ENCODE measurements at regions not wholly inside any gene's neighbourhood (a gene's known extent, or its start where the extent isn't known, plus 50 kb on each side); places are given as distances from the start of the nearest gene placed in this dataset.

GRCh38 chr7:67955061-67955460 lies 958.4 kb downstream of the TYW1 start:
- Histone ChIP-seq H3K36me3 (ENCODE audit: insufficient read depth, low read length) (no peaks in the 10 kb centered on the region), H3K27me3 (ENCODE audit: insufficient read depth, low read length) (no peaks in the 10 kb centered on the region), H3K27ac (ENCODE audit: low read depth, low read length) (no peak overlapping the region), H3K9me3 (ENCODE audit: insufficient read depth, low read depth, low read length) (no peaks in the 10 kb centered on the region), H3K4me1 (ENCODE audit: insufficient read depth, low read length) (peaks cover 4% of the 10 kb centered on the region; the same call in 1 of the 2 replicates), H3K9ac (ENCODE audit: low read depth, low read length) (no peak overlapping the region), H3K4me3 (ENCODE audit: low read length) (no peak overlapping the region)
- 32% methylated on average over 3 of the region's 3 CpGs for WGBS

- H3K9me3 ChIP-seq (ENCODE audit: insufficient read depth, low read depth, low read length): no peaks in the 10 kb centered on the region
- 100% methylated on average over 1 of the region's 1 CpG for WGBS
Observed at GRCh38 chr7:67962863-67963262, 966.2 kb downstream of the TYW1 start.

DNA sequence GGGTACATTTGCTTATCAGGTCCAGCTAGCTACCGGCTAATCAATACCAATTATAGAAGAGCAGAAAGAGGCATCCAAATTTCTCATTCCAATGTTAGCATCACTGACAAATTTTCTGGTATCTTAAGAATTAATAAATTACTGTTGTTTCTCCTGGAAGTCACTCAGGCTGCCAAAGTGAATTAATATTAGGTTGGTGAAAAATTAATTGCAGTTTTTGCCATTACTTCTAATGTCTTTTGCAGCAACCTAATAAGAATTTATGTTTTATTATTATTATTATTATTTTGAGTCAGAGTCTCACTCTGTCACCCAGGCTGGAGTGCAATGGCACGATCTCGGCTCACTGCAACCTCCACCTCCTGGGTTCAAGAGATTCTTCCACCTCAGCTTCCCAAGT lies 979.9 kb downstream of the TYW1 start:
- H3K4me1 ChIP-seq (ENCODE audit: insufficient read depth, low read length): no peaks in the 10 kb centered on the region
- no peaks in the 10 kb centered on the region for H3K36me3 ChIP-seq (ENCODE audit: insufficient read depth, low read length)
- H3K27me3 ChIP-seq (ENCODE audit: insufficient read depth, low read length): no peaks in the 10 kb centered on the region
- no peak overlapping the region for H3K9ac ChIP-seq (ENCODE audit: low read depth, low read length)
- no peak overlapping the region for H3K27ac ChIP-seq (ENCODE audit: low read depth, low read length)
- no peaks in the 10 kb centered on the region for H3K9me3 ChIP-seq (ENCODE audit: insufficient read depth, low read depth, low read length)
- WGBS: 100% methylated on average over 3 of the region's 3 CpGs
- no peak overlapping the region for H3K4me3 ChIP-seq (ENCODE audit: low read length)

More at GRCh38 chr7:67962863-67963262, 966.2 kb downstream of the TYW1 start:
- H3K4me1 ChIP-seq (ENCODE audit: insufficient read depth, low read length): no peaks in the 10 kb centered on the region
- no peak overlapping the region for H3K27ac ChIP-seq (ENCODE audit: low read depth, low read length)
- H3K4me3 ChIP-seq (ENCODE audit: low read length): no peak overlapping the region
- no peaks in the 10 kb centered on the region for H3K36me3 ChIP-seq (ENCODE audit: insufficient read depth, low read length)
- no peaks in the 10 kb centered on the region for H3K27me3 ChIP-seq (ENCODE audit: insufficient read depth, low read length)
- H3K9ac ChIP-seq (ENCODE audit: low read depth, low read length): no peak overlapping the region

DNA sequence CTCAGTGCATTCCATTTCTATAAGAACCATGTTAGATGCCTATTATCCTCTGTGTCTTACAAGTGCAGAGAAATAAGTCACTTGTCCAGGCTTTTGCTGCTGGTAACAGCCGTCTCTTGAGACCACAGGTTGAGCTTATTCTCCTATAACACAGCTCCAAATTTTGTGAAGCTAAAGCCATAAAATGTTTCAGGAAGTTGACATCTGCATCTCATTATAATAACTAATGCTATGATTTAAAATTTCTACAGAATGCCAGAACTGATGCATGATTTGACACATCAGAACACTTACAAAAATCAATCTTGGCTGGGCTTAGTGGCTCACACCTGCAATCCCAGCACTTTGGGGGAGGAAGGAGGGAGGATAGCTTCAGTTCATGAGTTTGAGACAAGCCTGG lies 986.9 kb downstream of the TYW1 start:
- H3K9me3 ChIP-seq (ENCODE audit: insufficient read depth, low read depth, low read length): no peaks in the 10 kb centered on the region
- H3K27me3 ChIP-seq (ENCODE audit: insufficient read depth, low read length): no peaks in the 10 kb centered on the region
- WGBS: 100% methylated on average over 1 of the region's 1 CpG
- no peaks in the 10 kb centered on the region for H3K4me1 ChIP-seq (ENCODE audit: insufficient read depth, low read length)
- no peaks in the 10 kb centered on the region for H3K36me3 ChIP-seq (ENCODE audit: insufficient read depth, low read length)
- H3K4me3 ChIP-seq (ENCODE audit: low read length): no peak overlapping the region
- no peak overlapping the region for H3K27ac ChIP-seq (ENCODE audit: low read depth, low read length)
- no peak overlapping the region for H3K9ac ChIP-seq (ENCODE audit: low read depth, low read length)

DNA sequence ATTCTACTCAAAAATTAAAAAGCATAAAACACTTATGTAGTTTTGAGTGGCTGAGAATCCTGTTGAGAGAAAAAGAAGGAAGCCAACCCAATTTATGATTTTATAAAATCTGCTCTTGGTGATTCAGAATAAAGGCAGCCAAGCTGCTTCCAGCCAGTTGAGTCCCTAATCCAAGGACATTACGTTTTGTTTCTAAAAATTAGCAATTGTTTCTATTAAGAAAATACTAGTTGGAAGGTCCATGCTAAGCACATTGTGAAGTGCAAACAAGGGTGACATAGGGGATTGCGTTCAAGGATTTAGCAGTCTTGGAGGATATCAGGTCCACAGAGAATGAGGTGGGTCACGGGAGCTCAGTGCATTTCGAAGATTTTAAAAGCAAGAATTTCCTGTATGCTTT lies 987.7 kb downstream of the TYW1 start:
- H3K27ac ChIP-seq (ENCODE audit: low read depth, low read length): no peak overlapping the region
- H3K27me3 ChIP-seq (ENCODE audit: insufficient read depth, low read length): no peaks in the 10 kb centered on the region
- H3K9ac ChIP-seq (ENCODE audit: low read depth, low read length): no peak overlapping the region
- H3K36me3 ChIP-seq (ENCODE audit: insufficient read depth, low read length): no peaks in the 10 kb centered on the region
- H3K4me1 ChIP-seq (ENCODE audit: insufficient read depth, low read length): no peaks in the 10 kb centered on the region
- 93% methylated on average over 4 of the region's 4 CpGs for WGBS
- H3K9me3 ChIP-seq (ENCODE audit: insufficient read depth, low read depth, low read length): no peaks in the 10 kb centered on the region
- no peak overlapping the region for H3K4me3 ChIP-seq (ENCODE audit: low read length)

DNA sequence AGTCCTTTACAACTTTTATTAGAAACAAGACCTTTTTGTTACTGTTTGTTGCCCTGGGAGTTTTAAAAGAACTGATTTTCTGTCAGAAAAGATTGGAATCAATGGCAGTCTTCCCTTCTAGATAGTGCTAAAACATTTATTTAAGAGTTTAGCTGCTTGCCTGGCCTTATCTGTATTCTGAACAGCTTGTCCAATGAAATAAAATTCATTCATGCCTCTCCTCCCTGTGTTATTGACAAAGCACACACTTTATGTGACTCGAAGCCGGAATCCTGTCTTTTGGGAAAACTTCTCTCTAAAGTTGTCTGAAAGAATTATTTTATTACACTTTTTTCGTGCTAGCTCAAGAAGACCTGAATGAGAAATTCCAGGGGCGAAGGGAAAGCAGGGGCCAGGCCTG lies 992.5 kb downstream of the TYW1 start:
- H3K27ac ChIP-seq (ENCODE audit: low read depth, low read length): no peak overlapping the region
- H3K36me3 ChIP-seq (ENCODE audit: insufficient read depth, low read length): no peaks in the 10 kb centered on the region
- H3K4me3 ChIP-seq (ENCODE audit: low read length): no peak overlapping the region
- WGBS: 83% methylated on average over 4 of the region's 4 CpGs
- H3K27me3 ChIP-seq (ENCODE audit: insufficient read depth, low read length): no peaks in the 10 kb centered on the region
- no peaks in the 10 kb centered on the region for H3K4me1 ChIP-seq (ENCODE audit: insufficient read depth, low read length)
- H3K9ac ChIP-seq (ENCODE audit: low read depth, low read length): no peak overlapping the region
- no peaks in the 10 kb centered on the region for H3K9me3 ChIP-seq (ENCODE audit: insufficient read depth, low read depth, low read length)

GRCh38 chr7:67990003-67990402 lies 993.4 kb downstream of the TYW1 start:
- Histone ChIP-seq H3K36me3 (ENCODE audit: insufficient read depth, low read length) (no peaks in the 10 kb centered on the region), H3K27me3 (ENCODE audit: insufficient read depth, low read length) (no peaks in the 10 kb centered on the region), H3K27ac (ENCODE audit: low read depth, low read length) (no peak overlapping the region), H3K9ac (ENCODE audit: low read depth, low read length) (no peak overlapping the region), H3K4me3 (ENCODE audit: low read length) (no peak overlapping the region), H3K9me3 (ENCODE audit: insufficient read depth, low read depth, low read length) (no peaks in the 10 kb centered on the region), H3K4me1 (ENCODE audit: insufficient read depth, low read length) (no peaks in the 10 kb centered on the region)
- 96% methylated on average over 3 of the region's 4 CpGs for WGBS

- no peaks in the 10 kb centered on the region for H3K9me3 ChIP-seq (ENCODE audit: insufficient read depth, low read depth, low read length)
- H3K27ac ChIP-seq (ENCODE audit: low read depth, low read length): no peak overlapping the region
- H3K27me3 ChIP-seq (ENCODE audit: insufficient read depth, low read length): no peaks in the 10 kb centered on the region
- H3K4me1 ChIP-seq (ENCODE audit: insufficient read depth, low read length): no peaks in the 10 kb centered on the region
- no peaks in the 10 kb centered on the region for H3K36me3 ChIP-seq (ENCODE audit: insufficient read depth, low read length)
- 97% methylated on average over 2 of the region's 2 CpGs for WGBS
- no peak overlapping the region for H3K4me3 ChIP-seq (ENCODE audit: low read length)
- no peak overlapping the region for H3K9ac ChIP-seq (ENCODE audit: low read depth, low read length)
Observed at GRCh38 chr7:67990716-67991115, 994.1 kb downstream of the TYW1 start.

- Histone ChIP-seq H3K4me3 (ENCODE audit: low read length) (no peak overlapping the region), H3K9me3 (ENCODE audit: insufficient read depth, low read depth, low read length) (no peaks in the 10 kb centered on the region), H3K27ac (ENCODE audit: low read depth, low read length) (no peak overlapping the region), H3K4me1 (ENCODE audit: insufficient read depth, low read length) (no peaks in the 10 kb centered on the region), H3K36me3 (ENCODE audit: insufficient read depth, low read length) (no peaks in the 10 kb centered on the region), H3K9ac (ENCODE audit: low read depth, low read length) (no peak overlapping the region), H3K27me3 (ENCODE audit: insufficient read depth, low read length) (no peaks in the 10 kb centered on the region)
- whole genome bisulfite sequencing: 94% methylated on average over 7 of the region's 8 CpGs
Observed at GRCh38 chr7:67992287-67992686, 995.7 kb downstream of the TYW1 start.

DNA sequence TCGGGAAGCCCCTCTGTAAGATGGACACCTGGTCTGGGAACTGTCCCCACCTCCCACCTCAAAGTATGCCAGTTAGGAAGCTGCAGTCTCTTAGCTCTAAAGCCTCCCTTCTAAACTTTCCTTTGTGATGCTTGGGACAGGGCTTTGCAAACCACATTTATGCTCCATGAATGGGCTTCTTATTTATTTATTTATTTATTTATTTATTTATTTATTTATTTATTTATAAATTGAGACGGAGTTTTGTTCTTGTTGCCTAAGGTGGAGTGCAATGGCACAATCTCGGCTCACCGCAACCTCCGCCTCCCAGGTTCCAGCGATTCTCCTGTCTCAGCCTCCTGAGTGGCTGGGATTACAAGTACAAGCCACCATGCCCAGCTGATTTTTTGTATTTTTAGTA lies 1009.4 kb downstream of the TYW1 start:
- 95% methylated on average over 6 of the region's 6 CpGs for WGBS
- Histone ChIP-seq H3K4me1 (ENCODE audit: insufficient read depth, low read length) (no peaks in the 10 kb centered on the region), H3K9me3 (ENCODE audit: insufficient read depth, low read depth, low read length) (no peaks in the 10 kb centered on the region), H3K27me3 (ENCODE audit: insufficient read depth, low read length) (no peaks in the 10 kb centered on the region), H3K9ac (ENCODE audit: low read depth, low read length) (no peak overlapping the region), H3K4me3 (ENCODE audit: low read length) (no peak overlapping the region), H3K27ac (ENCODE audit: low read depth, low read length) (no peak overlapping the region), H3K36me3 (ENCODE audit: insufficient read depth, low read length) (no peaks in the 10 kb centered on the region)

GRCh38 chr7:68006619-68007018 lies 1010.0 kb downstream of the TYW1 start:
- H3K27me3 ChIP-seq (ENCODE audit: insufficient read depth, low read length): no peaks in the 10 kb centered on the region
- H3K9me3 ChIP-seq (ENCODE audit: insufficient read depth, low read depth, low read length): peaks cover 3% of the 10 kb centered on the region; the same call in 1 of the 2 replicates
- no peak overlapping the region for H3K9ac ChIP-seq (ENCODE audit: low read depth, low read length)
- no peaks in the 10 kb centered on the region for H3K36me3 ChIP-seq (ENCODE audit: insufficient read depth, low read length)
- 87% methylated on average over 2 of the region's 2 CpGs for WGBS
- no peak overlapping the region for H3K27ac ChIP-seq (ENCODE audit: low read depth, low read length)
- H3K4me3 ChIP-seq (ENCODE audit: low read length): no peak overlapping the region
- no peaks in the 10 kb centered on the region for H3K4me1 ChIP-seq (ENCODE audit: insufficient read depth, low read length)

DNA sequence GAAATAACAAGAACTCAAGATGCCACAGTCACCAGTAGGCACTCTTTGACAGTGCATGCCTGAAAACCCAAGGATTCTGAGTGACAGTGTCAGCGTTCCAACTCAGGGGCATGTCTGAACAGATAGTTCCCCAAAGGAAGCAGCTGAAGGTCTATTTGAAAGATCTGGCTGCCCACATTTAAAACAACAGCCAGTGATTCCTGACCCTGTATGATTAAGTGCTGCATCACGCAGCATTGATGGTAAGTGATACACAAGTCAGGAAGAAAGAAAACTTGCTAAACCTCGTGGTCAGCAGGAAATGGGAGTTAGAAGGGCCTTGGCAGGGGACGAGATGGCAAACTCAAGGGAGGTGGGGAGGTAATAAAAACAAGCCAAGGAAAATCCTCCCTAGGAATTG lies 1013.1 kb downstream of the TYW1 start:
- no peak overlapping the region for H3K9ac ChIP-seq (ENCODE audit: low read depth, low read length)
- no peaks in the 10 kb centered on the region for H3K4me1 ChIP-seq (ENCODE audit: insufficient read depth, low read length)
- no peak overlapping the region for H3K4me3 ChIP-seq (ENCODE audit: low read length)
- no peak overlapping the region for H3K27ac ChIP-seq (ENCODE audit: low read depth, low read length)
- no peaks in the 10 kb centered on the region for H3K36me3 ChIP-seq (ENCODE audit: insufficient read depth, low read length)
- WGBS: 90% methylated on average over 4 of the region's 4 CpGs
- peaks cover 6% of the 10 kb centered on the region; the same call in 1 of the 2 replicates for H3K9me3 ChIP-seq (ENCODE audit: insufficient read depth, low read depth, low read length)
- no peaks in the 10 kb centered on the region for H3K27me3 ChIP-seq (ENCODE audit: insufficient read depth, low read length)
